HCEC 1CT (cell line): ENCODE measurements at regions not wholly inside any gene's neighbourhood (a gene's known extent, or its start where the extent isn't known, plus 50 kb on each side); places are given as distances from the start of the nearest gene placed in this dataset.

Source experiments
- DNase-seq: peaks from one replicate; pipeline ENCODE4 v3.0.0-alpha.2; 2017

GRCh38 chr7:155360495-155361345 lies 63.0 kb downstream of the INSIG1 start:
- no peak for DNase-seq

GRCh38 chr7:155361346-155361680 lies 63.6 kb downstream of the INSIG1 start:
- no peak for DNase-seq

GRCh38 chr7:155361947-155362346 lies 64.3 kb downstream of the INSIG1 start:
- DNase-seq: no peak

- DNase-seq: no peak
Observed at GRCh38 chr7:155362380-155363145, 64.9 kb downstream of the INSIG1 start.

- no peak for DNase-seq
Observed at GRCh38 chr7:155363146-155363539, 65.5 kb downstream of the INSIG1 start.

GRCh38 chr7:155363852-155364600 lies 66.3 kb downstream of the INSIG1 start:
- no peak for DNase-seq

GRCh38 chr7:155365146-155365874 lies 67.6 kb downstream of the INSIG1 start:
- no peak for DNase-seq

- no peak for DNase-seq
Observed at GRCh38 chr7:155368894-155369600, 71.4 kb downstream of the INSIG1 start.

GRCh38 chr7:155369766-155370165 lies 72.1 kb downstream of the INSIG1 start:
- DNase-seq: no peak

- no peak for DNase-seq
Observed at GRCh38 chr7:155371331-155371883, 73.7 kb downstream of the INSIG1 start.

- no peak for DNase-seq
Observed at GRCh38 chr7:155371884-155372781, 74.5 kb downstream of the INSIG1 start.

- DNase-seq: no peak
Observed at GRCh38 chr7:155372782-155373358, 75.2 kb downstream of the INSIG1 start.

GRCh38 chr7:155373359-155374273 lies 75.9 kb downstream of the INSIG1 start:
- DNase-seq: no peak

GRCh38 chr7:155374276-155375252 lies 76.9 kb downstream of the INSIG1 start:
- DNase-seq: no peak

- no peak for DNase-seq
Observed at GRCh38 chr7:155375337-155376277, 77.9 kb downstream of the INSIG1 start.

GRCh38 chr7:155377071-155377837 lies 79.6 kb downstream of the INSIG1 start:
- no peak for DNase-seq
